ENCODE measurements at regions not wholly inside any gene's neighbourhood (a gene's known extent, or its start where the extent isn't known, plus 50 kb on each side); places are given as distances from the start of the nearest gene placed in this dataset.
"Not testable (repeated sequence)": the region's sequence is repeated elsewhere in the genome, so short reads cannot be mapped to it uniquely, and the experiment has no call there.

GRCh38 chr5:52139888-52140615, 647.7 kb upstream of the ITGA1 start:
- no peak overlapping the region for H3K9ac ChIP-seq
- H3K4me1 ChIP-seq (ENCODE audit: insufficient read depth) = no peaks in the 10 kb centered on the region
- no peaks in the 10 kb centered on the region for H3K9me3 ChIP-seq (ENCODE audit: low read depth)
- no peak overlapping the region for H3K27ac ChIP-seq
- H3K9me2 ChIP-seq (ENCODE audit: insufficient read depth) = no peaks in the 10 kb centered on the region
- no peaks in the 10 kb centered on the region for H3K36me3 ChIP-seq (ENCODE audit: low read depth)
- WGBS, 2 experiments (ENCODE audit: low coverage in 1 of 2, low lambda C conversion rate in 2 of 2, missing lambda C conversion rate in 2 of 2) = 8 to 13% methylated on average over 3 of the region's 3 CpGs
- no peaks in the 10 kb centered on the region for H3F3A ChIP-seq (ENCODE audit: insufficient read depth)
- TF ChIP-seq EZH2phosphoT487 (IDR thresholded peaks at IDR 0.05; ENCODE audit: insufficient read depth, low read depth) (no peak), EZH2 (IDR thresholded peaks at IDR 0.05; ENCODE audit: insufficient read depth, poor library complexity, severe bottlenecking) (no peak)
- H3K4me2 ChIP-seq (ENCODE audit: unreplicated experiment) = no peak overlapping the region
- no peak for DNase-seq
- no peaks in the 10 kb centered on the region for H3K79me2 ChIP-seq (ENCODE audit: insufficient read depth)
- H3K4me3 ChIP-seq = no peak overlapping the region
- H2AFZ ChIP-seq = no peak overlapping the region
- H4K20me1 ChIP-seq (ENCODE audit: insufficient read depth) = no peaks in the 10 kb centered on the region
- no peaks in the 10 kb centered on the region for H3K27me3 ChIP-seq (replicated peaks; ENCODE audit: insufficient read depth)
- in situ Hi-C loops (cut with MboI) = no loop called here

GRCh38 chr5:52148679-52149078, 639.0 kb upstream of the ITGA1 start:
- in situ Hi-C loops (cut with MboI) = no loop called here
- TF ChIP-seq EZH2 (IDR thresholded peaks at IDR 0.05; ENCODE audit: insufficient read depth, poor library complexity, severe bottlenecking) (no peak), EZH2phosphoT487 (IDR thresholded peaks at IDR 0.05; ENCODE audit: insufficient read depth, low read depth) (no peak)
- no peaks in the 10 kb centered on the region for H3K4me1 ChIP-seq (ENCODE audit: insufficient read depth)
- no peaks in the 10 kb centered on the region for H3K36me3 ChIP-seq (ENCODE audit: low read depth)
- H3K9me2 ChIP-seq (ENCODE audit: insufficient read depth) = no peaks in the 10 kb centered on the region
- H4K20me1 ChIP-seq (ENCODE audit: insufficient read depth) = no peaks in the 10 kb centered on the region
- H3F3A ChIP-seq (ENCODE audit: insufficient read depth) = no peaks in the 10 kb centered on the region
- no peak overlapping the region for H3K4me2 ChIP-seq (ENCODE audit: unreplicated experiment)
- H3K4me3 ChIP-seq = no peak overlapping the region
- no peaks in the 10 kb centered on the region for H3K9me3 ChIP-seq (ENCODE audit: low read depth)
- H3K27ac ChIP-seq = no peak overlapping the region
- no peaks in the 10 kb centered on the region for H3K27me3 ChIP-seq (replicated peaks; ENCODE audit: insufficient read depth)
- no peak for DNase-seq
- H3K79me2 ChIP-seq (ENCODE audit: insufficient read depth) = no peaks in the 10 kb centered on the region
- no peak overlapping the region for H3K9ac ChIP-seq
- no peak overlapping the region for H2AFZ ChIP-seq

- H4K20me1 ChIP-seq (ENCODE audit: insufficient read depth) = no peaks in the 10 kb centered on the region
- no peaks in the 10 kb centered on the region for H3K36me3 ChIP-seq (ENCODE audit: low read depth)
- H3K4me3 ChIP-seq = no peak overlapping the region
- no peak overlapping the region for H3K9ac ChIP-seq
- no peak for DNase-seq
- 78 to 81% methylated on average over 1 of the region's 1 CpG for WGBS, 2 experiments (ENCODE audit: low coverage in 1 of 2, low lambda C conversion rate in 2 of 2, missing lambda C conversion rate in 2 of 2)
- no peaks in the 10 kb centered on the region for H3K9me3 ChIP-seq (ENCODE audit: low read depth)
- H3K27ac ChIP-seq = no peak overlapping the region
- in situ Hi-C loops (cut with MboI) = no loop called here
- TF ChIP-seq EZH2phosphoT487 (IDR thresholded peaks at IDR 0.05; ENCODE audit: insufficient read depth, low read depth) = no peak
- TF ChIP-seq EZH2 (IDR thresholded peaks at IDR 0.05; ENCODE audit: insufficient read depth, poor library complexity, severe bottlenecking) = no peak
- H3K79me2 ChIP-seq (ENCODE audit: insufficient read depth) = no peaks in the 10 kb centered on the region
- no peaks in the 10 kb centered on the region for H3K27me3 ChIP-seq (replicated peaks; ENCODE audit: insufficient read depth)
- no peaks in the 10 kb centered on the region for H3F3A ChIP-seq (ENCODE audit: insufficient read depth)
- no peaks in the 10 kb centered on the region for H3K4me1 ChIP-seq (ENCODE audit: insufficient read depth)
- no peak overlapping the region for H3K4me2 ChIP-seq (ENCODE audit: unreplicated experiment)
- H2AFZ ChIP-seq = no peak overlapping the region
- H3K9me2 ChIP-seq (ENCODE audit: insufficient read depth) = no peaks in the 10 kb centered on the region
Observed at GRCh38 chr5:52150501-52150900, 637.2 kb upstream of the ITGA1 start.

- H3K36me3 ChIP-seq (ENCODE audit: low read depth); H3K4me3 ChIP-seq; H4K20me1 ChIP-seq (ENCODE audit: insufficient read depth); in situ Hi-C loops (cut with MboI); DNase-seq; H3K9me3 ChIP-seq (ENCODE audit: low read depth); H3K4me2 ChIP-seq (ENCODE audit: unreplicated experiment); H3K27me3 ChIP-seq (replicated peaks; ENCODE audit: insufficient read depth); H3K27ac ChIP-seq; H3K9ac ChIP-seq; H3K9me2 ChIP-seq (ENCODE audit: insufficient read depth); H3K79me2 ChIP-seq (ENCODE audit: insufficient read depth); H3F3A ChIP-seq (ENCODE audit: insufficient read depth); H3K4me1 ChIP-seq (ENCODE audit: insufficient read depth); H2AFZ ChIP-seq: not testable (repeated sequence)
- WGBS, 2 experiments (ENCODE audit: low coverage in 1 of 2, low lambda C conversion rate in 2 of 2, missing lambda C conversion rate in 2 of 2) = 20 to 31% methylated on average over 2 of the region's 2 CpGs
Observed at GRCh38 chr5:52156809-52157208, 630.9 kb upstream of the ITGA1 start.

GRCh38 chr5:52165806-52166205, 621.9 kb upstream of the ITGA1 start:
- H3K27ac ChIP-seq; in situ Hi-C loops (cut with MboI); H3F3A ChIP-seq (ENCODE audit: insufficient read depth); H3K79me2 ChIP-seq (ENCODE audit: insufficient read depth); H4K20me1 ChIP-seq (ENCODE audit: insufficient read depth); H3K9ac ChIP-seq; H2AFZ ChIP-seq; H3K9me2 ChIP-seq (ENCODE audit: insufficient read depth); H3K36me3 ChIP-seq (ENCODE audit: low read depth); H3K9me3 ChIP-seq (ENCODE audit: low read depth); H3K27me3 ChIP-seq (replicated peaks; ENCODE audit: insufficient read depth); H3K4me2 ChIP-seq (ENCODE audit: unreplicated experiment); H3K4me1 ChIP-seq (ENCODE audit: insufficient read depth); H3K4me3 ChIP-seq; DNase-seq: not testable (repeated sequence)
- WGBS, 2 experiments (ENCODE audit: low coverage in 1 of 2, low lambda C conversion rate in 2 of 2, missing lambda C conversion rate in 2 of 2) = 16 to 41% methylated on average over 3 of the region's 3 CpGs

Data from GM23248 (cell line).